ENCODE measurements at regions not wholly inside any gene's neighbourhood (a gene's known extent, or its start where the extent isn't known, plus 50 kb on each side); places are given as distances from the start of the nearest gene placed in this dataset.

DNA sequence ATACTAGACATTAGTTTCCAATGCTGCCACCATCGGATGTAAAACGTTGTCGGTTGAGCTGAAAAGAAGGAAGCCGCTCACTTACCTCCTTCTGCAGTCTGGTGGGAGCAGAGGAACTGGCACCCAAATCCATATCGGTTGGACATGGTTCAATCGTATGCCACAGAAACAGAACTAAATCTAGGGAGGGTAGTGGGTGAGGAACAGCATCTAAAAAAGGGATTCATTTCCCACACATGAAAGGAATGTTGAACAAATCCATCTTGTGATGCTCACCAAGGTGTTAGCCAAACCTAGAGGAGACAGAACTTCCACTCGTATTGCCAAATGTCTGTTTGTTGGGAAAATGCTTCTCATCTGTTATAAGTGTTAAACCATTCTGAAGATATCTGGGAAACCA lies 532.7 kb downstream of the NLGN4X start (continued):
- TF ChIP-seq, protein P1, sequence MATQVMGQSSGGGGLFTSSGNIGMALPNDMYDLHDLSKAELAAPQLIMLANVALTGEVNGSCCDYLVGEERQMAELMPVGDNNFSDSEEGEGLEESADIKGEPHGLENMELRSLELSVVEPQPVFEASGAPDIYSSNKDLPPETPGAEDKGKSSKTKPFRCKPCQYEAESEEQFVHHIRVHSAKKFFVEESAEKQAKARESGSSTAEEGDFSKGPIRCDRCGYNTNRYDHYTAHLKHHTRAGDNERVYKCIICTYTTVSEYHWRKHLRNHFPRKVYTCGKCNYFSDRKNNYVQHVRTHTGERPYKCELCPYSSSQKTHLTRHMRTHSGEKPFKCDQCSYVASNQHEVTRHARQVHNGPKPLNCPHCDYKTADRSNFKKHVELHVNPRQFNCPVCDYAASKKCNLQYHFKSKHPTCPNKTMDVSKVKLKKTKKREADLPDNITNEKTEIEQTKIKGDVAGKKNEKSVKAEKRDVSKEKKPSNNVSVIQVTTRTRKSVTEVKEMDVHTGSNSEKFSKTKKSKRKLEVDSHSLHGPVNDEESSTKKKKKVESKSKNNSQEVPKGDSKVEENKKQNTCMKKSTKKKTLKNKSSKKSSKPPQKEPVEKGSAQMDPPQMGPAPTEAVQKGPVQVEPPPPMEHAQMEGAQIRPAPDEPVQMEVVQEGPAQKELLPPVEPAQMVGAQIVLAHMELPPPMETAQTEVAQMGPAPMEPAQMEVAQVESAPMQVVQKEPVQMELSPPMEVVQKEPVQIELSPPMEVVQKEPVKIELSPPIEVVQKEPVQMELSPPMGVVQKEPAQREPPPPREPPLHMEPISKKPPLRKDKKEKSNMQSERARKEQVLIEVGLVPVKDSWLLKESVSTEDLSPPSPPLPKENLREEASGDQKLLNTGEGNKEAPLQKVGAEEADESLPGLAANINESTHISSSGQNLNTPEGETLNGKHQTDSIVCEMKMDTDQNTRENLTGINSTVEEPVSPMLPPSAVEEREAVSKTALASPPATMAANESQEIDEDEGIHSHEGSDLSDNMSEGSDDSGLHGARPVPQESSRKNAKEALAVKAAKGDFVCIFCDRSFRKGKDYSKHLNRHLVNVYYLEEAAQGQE (IDR thresholded peaks at IDR 0.05; ENCODE audit: borderline replicate concordance), result no peak
- TF ChIP-seq, protein P1 (CRISPR knock-in tag; IDR thresholded peaks at IDR 0.05; ENCODE audit: low read depth), result no peak
- TF ChIP-seq HSF4 (CRISPR knock-in tag; IDR thresholded peaks at IDR 0.05; ENCODE audit: borderline replicate concordance) (no peak), ZBTB17 (CRISPR knock-in tag; IDR thresholded peaks at IDR 0.05) (no peak), PTRF (tag; IDR thresholded peaks at IDR 0.05) (no peak), U2AF2 (optimal IDR thresholded peaks at IDR 0.05; ENCODE audit: low read depth, low read length) (no peak)
- TF ChIP-seq, protein P2, sequence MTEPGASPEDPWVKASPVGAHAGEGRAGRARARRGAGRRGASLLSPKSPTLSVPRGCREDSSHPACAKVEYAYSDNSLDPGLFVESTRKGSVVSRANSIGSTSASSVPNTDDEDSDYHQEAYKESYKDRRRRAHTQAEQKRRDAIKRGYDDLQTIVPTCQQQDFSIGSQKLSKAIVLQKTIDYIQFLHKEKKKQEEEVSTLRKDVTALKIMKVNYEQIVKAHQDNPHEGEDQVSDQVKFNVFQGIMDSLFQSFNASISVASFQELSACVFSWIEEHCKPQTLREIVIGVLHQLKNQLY (CRISPR knock-in tag; conservative IDR thresholded peaks at IDR 0.05), result no peak
